NCI-H526 treated with DMSO at 0.1 percent for 48 hours (cell line): ENCODE measurements at regions not wholly inside any gene's neighbourhood (a gene's known extent, or its start where the extent isn't known, plus 50 kb on each side); places are given as distances from the start of the nearest gene placed in this dataset.

Experiments
- DNase-seq: peaks from one replicate; lab custom pipeline; 2025; lab: John Stamatoyannopoulos, UW

DNA sequence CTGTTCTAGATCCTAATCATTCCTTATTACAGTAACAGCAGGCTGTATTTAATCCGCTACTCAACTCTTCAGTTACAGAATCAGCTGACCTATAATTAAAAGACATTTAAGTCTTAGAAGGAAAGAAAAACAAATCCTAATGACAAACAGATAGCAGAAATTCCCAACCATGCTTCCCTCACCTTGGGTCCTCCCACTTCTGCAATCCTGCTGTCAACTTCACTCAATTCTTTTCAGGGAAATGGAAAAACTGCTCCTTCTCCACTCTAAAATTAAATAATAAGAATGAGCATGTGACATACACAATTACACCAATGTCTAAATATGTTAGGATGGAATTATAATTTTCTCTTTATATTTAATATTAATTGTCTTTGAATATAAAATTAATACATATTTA is 182.6 kb upstream of the LYPLAL1 start:
- DNase-seq = no peak

- no peak for DNase-seq
These were observed 179.1 kb upstream of the LYPLAL1 start for GRCh38 chr1:218994615-218995014.

DNA sequence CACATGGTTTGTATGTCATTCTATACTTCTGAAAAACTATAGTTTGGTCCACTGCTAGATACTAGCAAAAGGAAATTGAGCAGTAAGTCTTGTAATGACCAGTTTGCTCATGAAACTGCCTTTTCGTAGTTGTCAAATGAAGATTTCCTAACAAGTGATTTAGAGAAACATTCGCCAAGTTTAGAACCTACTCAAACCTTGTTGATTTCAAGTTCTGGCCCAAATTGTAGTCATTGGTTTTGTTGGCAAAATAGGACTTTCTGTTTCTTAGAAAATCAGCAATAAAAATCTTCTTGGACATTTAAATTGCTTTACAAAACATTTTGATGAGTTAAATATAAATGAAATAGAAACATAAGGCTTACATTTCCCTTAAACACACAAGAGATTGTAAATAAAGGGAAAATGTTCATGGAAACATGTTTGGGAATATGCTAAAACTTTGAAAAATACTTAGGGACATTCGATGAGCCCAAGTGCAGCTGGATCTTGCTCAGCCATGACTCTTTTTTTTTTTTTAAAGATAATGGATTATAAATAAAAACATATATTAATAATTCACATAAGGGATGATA is 178.5 kb upstream of the LYPLAL1 start:
- no peak for DNase-seq

DNA sequence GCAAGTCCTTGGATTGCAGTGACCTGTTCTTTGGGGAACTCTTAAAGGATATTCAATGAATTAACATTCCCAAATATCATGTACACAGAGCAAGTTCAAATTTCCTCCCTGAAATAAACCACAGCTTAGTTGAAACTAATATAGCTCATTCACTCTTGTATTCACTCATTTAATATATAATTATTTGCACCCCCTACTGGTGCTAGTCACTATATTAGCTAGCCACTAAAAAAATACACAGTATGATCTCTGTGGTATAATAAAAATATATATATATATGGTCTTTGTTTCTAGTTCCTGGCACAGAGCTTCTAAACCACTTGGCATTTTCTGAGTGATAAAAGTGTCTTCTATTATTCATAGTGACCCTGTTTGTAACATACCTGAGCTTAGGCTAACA is 177.3 kb upstream of the LYPLAL1 start:
- DNase-seq = no peak

DNA sequence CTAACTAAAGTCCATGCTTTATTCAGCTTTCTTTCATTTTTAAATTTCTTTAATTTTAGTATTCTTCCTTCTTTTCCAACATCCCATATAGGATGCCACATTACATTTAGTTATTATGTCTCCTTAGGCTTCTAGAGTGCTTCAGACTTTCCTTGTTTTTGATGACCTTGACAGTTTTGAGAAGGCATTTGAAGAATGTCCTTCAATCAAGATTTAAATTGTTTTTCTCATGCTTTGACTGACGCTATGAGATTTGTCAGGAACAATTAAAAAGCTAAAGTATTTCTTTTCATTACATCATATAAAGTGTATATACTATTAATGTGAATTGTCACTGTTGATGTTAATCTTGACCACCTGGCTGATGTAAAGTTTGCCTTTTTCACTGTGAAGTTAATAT is 173.7 kb upstream of the LYPLAL1 start:
- no peak for DNase-seq

GRCh38 chr1:219000631-219001030 is 173.0 kb upstream of the LYPLAL1 start:
- DNase-seq = no peak

DNA sequence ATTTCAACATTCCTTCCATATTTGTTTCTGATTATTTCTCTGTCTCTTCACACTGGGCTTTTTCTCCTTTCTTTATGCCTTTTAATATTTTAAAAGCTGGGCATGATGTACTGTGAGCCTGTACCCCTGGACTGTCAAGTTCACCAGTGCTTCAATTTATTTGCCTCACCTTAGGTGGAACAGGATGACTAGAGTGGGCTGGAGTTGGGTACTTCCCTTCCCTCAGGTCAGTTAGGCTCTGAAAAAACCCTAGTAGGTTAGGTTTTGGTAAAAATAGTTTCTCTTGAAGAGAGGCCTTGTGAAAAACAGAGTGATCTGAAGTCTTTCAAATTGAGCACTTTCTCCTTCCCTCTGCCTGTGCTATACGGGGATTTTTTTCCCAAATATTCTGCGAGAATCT is 163.0 kb upstream of the LYPLAL1 start:
- DNase-seq = no peak

GRCh38 chr1:219020386-219020785 is 153.3 kb upstream of the LYPLAL1 start:
- DNase-seq = no peak

DNA sequence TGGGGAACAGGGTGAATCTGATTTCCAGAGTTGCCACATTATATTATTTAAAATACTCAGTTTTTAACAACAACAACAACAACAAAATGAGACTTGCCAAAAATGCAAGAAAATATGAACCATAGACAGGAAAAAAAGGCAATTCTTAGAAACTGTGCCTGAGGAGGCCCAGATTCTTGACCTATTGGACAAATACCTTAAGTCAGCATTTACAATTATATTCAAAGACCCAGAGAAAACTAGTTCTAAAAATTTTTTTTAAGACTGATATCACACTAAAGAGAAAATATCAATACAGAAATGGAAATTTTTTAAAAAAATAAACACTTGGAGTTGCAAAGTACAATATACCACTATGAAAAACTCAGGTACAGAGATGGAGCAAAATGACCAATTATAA is 152.8 kb upstream of the LYPLAL1 start:
- no peak for DNase-seq

GRCh38 chr1:219027146-219027673 is 146.5 kb upstream of the LYPLAL1 start:
- DNase-seq = no peak

- no peak for DNase-seq
These were observed 141.9 kb upstream of the LYPLAL1 start for GRCh38 chr1:219031809-219032208.

DNA sequence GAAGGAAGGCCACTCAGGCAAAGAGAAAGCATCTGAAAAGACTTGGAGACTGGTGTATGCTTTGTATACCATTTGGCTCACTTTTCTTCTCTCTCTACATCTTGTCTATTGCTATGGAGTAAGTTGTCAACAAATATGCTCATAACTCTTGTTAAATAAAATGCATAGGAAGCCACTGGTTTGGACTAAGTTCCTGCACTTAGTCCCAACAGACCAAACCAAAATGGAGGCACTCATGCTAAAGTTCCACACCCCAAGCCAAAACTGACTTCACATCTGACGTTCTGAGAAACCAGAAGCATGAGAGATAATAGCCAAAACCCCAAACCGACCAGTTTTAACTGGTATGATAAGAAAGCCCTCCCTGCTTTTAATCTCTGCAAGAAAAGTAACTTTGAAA is 135.3 kb upstream of the LYPLAL1 start:
- no peak for DNase-seq

- no peak for DNase-seq
These were observed 134.5 kb upstream of the LYPLAL1 start for GRCh38 chr1:219039017-219039681.

GRCh38 chr1:219039682-219040154 is 134.0 kb upstream of the LYPLAL1 start:
- DNase-seq = no peak

GRCh38 chr1:219040291-219040690 is 133.4 kb upstream of the LYPLAL1 start:
- DNase-seq = no peak

- no peak for DNase-seq
These were observed 132.5 kb upstream of the LYPLAL1 start for GRCh38 chr1:219041141-219041540.

GRCh38 chr1:219041818-219042217 is 131.9 kb upstream of the LYPLAL1 start:
- no peak for DNase-seq

- DNase-seq = no peak
These were observed 130.9 kb upstream of the LYPLAL1 start for GRCh38 chr1:219042769-219043168.

- DNase-seq = no peak
These were observed 128.4 kb upstream of the LYPLAL1 start for GRCh38 chr1:219045246-219045645.

- no peak for DNase-seq
These were observed 124.2 kb upstream of the LYPLAL1 start for GRCh38 chr1:219049501-219049900.

DNA sequence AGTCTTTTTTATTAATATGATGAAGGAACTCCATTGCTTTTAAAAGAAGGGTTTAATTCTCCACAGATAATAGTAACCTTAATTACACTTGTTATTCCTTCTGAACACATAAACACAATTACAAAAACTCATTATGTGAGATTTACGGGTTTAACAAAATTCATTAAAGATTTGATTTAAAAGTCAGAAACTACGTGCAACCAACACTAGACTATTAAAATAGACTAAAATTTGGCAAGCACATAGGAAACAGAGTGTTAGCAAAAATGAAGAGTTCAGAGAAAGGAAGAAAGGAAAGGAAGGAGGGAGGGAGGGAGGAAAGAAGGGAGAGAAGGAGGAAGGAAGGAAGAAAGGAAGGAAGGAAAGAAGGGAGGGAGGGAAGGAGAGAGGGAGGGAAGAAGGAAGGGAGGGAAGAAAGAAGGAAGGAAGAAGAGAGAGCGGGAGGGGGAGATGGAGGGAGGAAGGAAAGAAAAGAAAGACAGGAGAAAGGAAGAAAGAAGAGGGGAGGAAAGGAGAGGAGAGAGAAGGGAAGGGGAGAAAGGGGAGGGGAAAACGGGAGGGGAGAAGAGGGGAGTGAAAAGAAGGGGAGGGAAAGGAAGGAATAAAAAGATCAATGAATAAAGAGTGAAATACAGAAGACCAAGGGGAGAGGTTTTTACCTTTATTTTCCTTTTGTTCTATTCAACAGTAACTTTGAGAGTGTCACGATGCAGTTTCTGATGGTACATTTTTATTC is 123.4 kb upstream of the LYPLAL1 start:
- DNase-seq = no peak

DNA sequence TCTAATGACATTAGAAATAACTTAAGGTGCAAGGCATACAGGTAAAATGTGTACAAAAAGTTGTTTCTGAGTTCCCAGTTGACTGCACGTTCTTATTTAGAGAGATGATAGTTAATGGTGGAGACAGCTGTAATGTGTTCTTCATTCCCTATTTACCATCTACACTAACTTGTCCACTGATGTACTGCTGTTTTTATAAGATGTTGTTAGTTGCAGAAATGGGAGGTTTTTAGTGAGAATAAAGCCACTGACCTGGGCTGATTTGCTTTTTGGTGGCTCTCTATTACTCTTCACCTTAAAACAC is 122.9 kb upstream of the LYPLAL1 start:
- DNase-seq = no peak

DNA sequence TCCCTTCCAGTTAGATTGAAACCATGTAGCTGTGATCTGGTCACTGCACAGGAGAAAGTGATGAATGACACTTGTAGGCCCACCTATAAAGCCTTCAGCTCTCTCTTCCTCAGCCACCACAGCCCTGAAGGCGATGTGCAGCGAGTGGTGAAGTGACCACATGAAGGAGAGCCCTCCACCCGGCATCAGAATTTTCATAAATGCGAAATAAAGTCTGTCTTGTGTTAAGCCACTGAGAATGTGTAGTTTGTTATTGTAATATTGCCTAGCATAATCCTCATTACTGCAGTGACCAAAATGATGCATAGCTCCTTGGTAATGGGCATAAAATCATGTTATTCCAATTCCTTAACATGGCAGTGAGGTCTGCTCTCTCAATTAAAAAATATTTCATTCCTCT is 122.1 kb upstream of the LYPLAL1 start:
- no peak for DNase-seq
